ENCODE measurements at regions not wholly inside any gene's neighbourhood (a gene's known extent, or its start where the extent isn't known, plus 50 kb on each side); places are given as distances from the start of the nearest gene placed in this dataset.
"Not testable (repeated sequence)": the region's sequence is repeated elsewhere in the genome, so short reads cannot be mapped to it uniquely, and the experiment has no call there.

DNA sequence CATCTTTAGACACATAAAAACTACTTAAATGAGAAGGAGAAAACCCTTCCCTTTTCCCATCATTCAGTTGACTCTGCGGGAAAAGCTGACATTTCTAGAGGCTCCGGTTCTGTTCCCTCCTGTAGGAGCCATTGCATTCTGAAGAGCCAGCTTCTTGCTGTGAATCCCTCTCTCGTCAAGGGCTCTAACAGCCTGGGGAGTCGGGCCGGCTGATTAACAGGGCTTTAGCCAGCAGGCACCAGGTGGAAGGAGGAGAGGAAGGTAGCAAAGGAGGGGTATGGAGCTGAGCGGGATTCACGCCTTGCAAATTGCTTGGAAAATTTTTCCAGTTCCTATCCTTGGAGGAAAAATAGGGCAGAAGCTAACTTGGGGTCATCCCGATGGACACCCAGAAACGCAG, 108.3 kb upstream of the UBE2E1 start:
- intact Hi-C loops (cut with DNase I), result no loop called here
- no peak for ATAC-seq (ENCODE audit: poor library complexity)
- DNase-seq, result no peak

DNA sequence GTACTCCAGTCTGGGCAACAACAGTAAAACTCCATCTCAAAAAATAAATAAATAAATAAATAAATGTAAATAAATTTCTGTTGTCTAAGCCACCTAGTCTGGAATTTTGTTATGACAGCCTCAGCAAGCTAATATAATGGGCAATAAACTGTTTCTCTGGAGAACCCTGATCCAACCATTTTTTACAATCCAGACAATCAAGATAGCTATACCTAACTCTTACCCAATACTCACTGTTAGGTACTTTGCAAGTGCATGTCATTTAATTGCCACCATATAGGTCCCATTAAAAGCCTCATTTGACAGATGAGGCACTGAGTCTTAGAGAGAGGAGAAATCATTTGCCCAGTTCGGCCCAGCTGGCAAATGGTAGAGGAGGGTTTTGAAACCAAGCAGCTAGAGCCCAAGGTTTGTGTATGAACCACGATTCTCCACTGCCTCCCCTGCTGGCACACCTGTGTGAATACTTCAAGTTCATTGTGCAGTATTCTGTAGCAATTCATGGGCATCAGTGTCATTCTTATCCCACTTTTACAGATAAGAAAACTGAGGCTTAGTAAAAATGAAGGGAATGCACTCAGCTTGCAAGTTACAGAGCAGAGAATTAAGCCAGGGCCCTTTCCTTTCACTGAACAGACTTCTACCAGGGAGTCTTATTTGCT, 107.0 kb upstream of the UBE2E1 start:
- no peak for DNase-seq
- no peak for ATAC-seq (ENCODE audit: poor library complexity)
- intact Hi-C loops (cut with DNase I), result no loop called here

DNA sequence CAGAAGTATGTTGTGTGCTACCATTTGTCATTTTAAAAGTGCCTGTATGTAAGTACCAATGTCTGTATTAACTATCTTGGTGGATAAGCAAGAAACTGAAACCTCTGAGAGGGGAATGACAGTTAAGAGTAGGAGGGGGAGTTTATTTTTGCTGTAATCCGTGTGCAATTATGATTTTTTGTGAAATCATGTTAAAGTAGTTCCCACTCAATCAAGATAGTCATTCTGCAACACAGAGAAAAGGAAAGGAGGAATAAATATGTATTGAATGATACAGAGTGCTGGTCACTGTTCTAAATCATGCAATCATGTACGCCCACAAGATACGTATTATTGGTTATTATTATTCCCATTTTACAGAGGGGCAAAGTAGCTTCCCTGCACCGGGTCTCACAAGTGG, 105.1 kb upstream of the UBE2E1 start:
- ATAC-seq (ENCODE audit: poor library complexity), result no peak
- intact Hi-C loops (cut with DNase I), result no loop called here
- DNase-seq, result no peak

DNA sequence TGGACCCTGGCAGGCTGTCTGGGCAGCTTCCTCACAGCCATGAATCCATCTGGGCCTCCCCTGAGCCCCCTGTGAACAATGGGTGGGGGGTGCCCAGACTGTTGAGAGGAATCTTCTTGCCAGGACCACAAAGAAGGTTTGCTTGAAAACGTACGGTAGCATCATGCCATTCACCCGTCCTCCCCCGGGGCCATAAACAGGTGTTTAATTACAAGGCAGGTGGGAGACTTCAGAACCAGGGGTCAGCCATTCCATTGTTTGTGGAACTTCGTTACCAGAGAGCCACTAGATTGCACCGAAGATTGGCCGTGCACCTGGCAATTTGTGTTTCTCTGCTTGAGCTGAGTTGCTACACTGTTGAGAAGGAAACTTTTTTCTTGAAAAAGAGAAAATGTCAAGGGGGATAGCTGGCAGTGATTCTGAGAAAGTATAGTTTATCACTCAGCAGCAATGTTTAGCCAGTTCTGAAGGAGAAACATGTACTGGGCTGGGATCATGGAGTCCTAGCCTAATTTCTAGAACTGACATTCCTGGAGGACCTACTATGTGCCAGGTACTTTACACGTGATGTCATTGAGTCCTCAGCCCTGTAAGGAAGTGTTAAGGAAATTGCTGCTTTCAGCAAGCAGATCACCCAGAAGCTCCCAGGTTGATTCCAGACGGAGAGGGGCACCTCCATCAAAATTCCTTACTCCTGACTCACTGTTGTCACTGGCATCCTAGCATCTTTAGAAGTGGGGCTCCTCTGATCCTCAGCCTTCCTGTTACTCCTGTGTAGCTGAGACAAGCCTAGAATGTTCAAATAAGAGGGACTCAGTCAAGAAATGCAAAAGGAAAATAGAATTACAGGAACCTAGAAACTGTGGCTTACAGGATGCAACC, 103.8 kb upstream of the UBE2E1 start:
- intact Hi-C loops (cut with DNase I), result no loop called here
- ATAC-seq (ENCODE audit: poor library complexity) (no peak), DNase-seq (no peak)

DNA sequence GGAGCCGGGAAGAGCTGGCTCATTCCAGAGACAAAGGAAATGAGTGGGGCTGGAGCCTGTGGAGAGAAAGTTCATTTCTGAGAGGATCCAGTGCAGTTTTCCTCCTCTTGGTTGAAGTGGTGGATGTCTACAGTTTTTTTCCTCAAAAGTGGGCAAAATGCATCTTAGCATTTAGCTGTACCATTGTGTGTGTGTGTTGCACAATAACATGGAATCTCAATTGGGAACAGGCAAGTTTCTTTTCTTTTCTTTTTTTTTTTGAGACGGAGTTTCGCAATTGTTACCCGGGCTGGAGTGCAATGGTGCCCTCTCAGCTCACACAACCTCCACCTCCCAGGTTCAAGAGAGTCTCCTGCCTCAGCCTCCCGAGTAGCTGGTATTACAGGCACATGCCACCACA, 101.5 kb upstream of the UBE2E1 start:
- intact Hi-C loops (cut with DNase I), result no loop called here
- ATAC-seq (ENCODE audit: poor library complexity) (no peak), DNase-seq (no peak)

DNA sequence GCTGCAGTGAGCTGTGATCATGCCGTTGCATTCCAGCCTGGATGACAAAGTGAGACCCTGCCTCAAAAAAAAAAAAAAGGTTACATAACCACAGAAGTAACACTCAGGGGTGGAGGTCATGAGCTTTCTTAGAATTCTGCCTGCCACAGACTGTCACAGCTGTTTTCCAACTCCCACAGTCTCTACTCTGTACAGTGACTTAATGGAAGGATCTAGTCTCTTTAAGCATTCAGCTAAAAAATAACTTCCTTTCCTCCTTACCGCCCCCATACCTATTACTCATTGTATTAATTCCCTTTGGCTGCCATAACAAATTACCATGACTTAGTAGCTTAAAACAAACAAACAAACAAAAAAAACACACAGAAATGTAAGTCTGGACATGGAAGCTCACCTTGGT, 99.6 kb upstream of the UBE2E1 start:
- intact Hi-C loops (cut with DNase I), result no loop called here
- ATAC-seq (ENCODE audit: poor library complexity), result no peak

DNA sequence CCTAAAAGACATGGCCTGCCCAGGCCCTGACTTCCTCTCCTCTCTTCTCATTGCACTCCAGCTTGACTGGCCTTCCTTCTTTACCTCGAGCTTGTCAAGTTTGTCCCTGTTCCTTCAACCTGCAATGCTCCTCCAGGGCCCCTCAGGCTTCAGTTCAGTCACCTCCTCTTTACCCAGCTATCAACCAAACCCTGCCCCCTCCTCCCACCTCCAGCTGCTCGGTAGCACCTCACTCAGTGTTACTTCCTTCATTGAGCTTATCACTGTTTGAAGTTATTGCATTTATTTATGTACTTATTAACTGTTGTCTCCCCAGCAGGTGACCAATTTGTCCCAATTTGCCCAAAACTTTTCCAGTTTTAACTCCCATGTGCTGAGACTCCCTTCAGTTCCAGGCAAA, 95.8 kb upstream of the UBE2E1 start:
- no peak for ATAC-seq (ENCODE audit: poor library complexity)
- intact Hi-C loops (cut with DNase I), result no loop called here

More for the DNA sequence above, 99.6 kb upstream of the UBE2E1 start:
- DNase-seq, result no peak

DNA sequence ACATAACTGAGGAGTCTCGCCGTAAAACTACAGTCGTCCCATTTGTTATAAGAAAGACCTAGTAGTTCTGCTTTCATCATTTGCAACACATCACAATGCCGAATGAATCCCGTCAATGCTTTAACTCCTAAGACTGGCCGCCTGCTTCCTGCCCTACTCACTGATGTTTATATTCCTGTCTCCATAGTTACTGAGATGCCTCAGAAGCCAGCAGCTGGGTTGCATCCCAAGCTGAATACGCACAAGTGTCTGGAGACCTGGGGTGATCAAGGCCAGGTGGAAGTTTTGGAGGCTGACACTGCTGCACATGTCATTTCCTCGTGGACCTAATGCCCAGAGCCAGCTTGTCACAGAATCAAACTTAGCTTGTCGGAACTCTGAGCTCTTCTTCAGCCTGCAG, 95.2 kb upstream of the UBE2E1 start:
- intact Hi-C loops (cut with DNase I), result no loop called here
- DNase-seq (peak; percentile 61), ATAC-seq (ENCODE audit: poor library complexity) (peak; percentile 66)

More for the DNA sequence above, 95.8 kb upstream of the UBE2E1 start:
- no peak for DNase-seq

DNA sequence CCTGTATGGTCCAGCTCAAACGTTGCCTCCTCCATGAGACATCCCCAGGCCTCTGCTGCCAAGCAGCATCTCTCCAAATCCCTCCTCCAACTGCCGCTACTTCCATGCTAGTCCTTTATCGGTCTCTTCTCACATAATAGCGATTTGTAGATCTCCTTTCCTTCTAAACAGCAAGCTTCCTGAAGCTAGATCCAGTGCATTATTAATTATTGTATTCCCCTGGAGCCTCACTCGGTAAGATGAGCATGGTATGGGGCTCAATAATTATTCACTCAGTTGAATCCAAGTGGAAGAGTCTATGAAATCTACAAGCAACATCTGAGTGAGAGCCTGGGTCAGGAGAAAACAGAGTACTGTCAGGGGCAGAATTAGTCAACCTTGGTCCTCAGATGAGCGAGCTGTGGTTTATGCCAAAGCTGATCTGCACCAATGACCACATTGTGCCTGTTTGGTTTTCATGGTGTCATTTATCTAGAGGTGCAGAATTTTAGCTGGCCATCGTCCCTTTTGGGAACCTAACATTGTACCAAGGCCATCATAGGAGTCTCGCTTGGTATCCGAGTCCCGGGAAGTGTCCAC, 93.8 kb upstream of the UBE2E1 start:
- intact Hi-C loops (cut with DNase I), result no loop called here
- ATAC-seq (ENCODE audit: poor library complexity) (peak; percentile 34), DNase-seq (no peak)

DNA sequence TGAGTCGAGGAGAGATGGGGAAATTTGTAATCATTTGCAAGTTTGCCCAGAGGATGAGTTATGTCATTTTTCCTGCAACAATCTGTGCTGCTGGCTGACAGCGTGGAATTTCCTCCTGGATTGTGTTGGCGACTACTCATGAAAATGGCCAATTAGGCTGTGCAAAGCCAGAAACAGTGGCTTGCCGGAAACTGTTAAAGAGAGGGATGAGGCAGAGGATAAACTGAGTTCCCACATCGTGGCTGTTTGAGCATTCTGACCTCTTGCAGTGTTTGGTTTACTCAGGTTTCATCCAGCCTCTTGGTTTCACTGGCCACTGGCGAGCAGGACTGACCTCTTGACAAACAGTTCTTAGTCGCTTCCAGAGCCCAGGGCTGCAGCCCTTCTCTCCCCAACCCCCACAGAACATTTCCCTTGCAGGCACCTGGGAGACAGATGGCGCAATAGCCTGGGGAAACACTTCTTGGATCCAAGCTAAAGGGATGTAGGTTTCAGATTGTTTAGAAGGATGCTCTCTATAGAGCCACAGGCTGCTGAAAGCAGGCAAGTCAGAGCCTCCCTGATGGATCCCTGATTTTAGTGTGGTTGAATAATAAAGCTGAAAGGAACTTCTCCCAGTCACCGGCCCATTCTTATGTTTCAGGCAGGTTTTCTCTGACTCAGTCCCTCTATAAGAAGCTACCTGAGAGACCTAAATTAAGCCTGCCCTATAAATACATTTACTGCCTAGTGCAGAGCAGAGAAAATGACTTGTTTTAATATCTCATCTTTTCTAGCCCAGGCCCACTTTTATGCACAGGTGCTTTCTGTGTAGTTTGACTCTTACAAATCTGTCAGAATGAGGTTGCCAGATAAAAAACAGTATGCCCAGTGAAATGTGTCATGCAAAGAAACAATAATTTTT, 92.8 kb upstream of the UBE2E1 start:
- DNase-seq (no peak), ATAC-seq (ENCODE audit: poor library complexity) (peak; percentile 79)
- intact Hi-C loops (cut with DNase I), result no loop called here

DNA sequence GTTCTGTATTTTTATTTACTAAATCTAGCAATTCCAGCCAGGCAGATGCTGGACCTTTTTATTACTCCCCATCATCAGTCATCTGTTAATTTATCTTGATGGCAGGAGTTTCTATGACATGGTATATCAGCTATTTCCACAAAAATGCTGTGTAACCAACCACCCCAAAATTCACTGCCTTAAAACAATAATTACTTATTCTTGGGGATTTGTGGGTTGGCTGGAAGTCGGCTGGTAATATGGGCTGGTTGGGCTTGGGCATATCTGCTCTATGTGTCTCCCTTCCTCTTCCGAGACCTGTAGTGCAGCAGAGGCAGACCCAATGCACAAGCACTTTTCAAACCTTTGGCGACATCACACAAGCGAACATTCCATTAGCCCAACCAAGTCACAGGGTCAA, 92.1 kb upstream of the UBE2E1 start:
- ATAC-seq (ENCODE audit: poor library complexity), result no peak
- intact Hi-C loops (cut with DNase I), result no loop called here
- no peak for DNase-seq

DNA sequence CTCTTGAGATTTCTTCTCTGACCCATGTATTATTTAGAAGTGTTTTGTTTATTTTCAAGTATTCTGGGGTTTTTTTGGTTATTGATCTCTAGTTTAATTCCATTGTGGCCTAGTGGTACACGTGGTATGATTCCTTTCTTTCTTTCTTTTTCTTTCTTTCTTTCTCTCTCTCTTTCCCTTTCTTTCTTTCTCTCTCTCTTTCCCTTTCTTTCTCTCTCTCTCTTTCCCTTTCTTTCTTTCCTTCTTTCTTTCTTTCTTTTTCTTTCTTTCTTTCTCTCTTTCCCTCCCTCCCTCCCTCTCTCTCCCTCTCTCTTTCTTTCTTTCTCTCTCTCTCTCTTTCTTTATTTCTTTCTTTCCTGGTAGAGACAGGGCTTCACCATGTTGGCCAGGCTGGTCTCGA, 85.7 kb upstream of the UBE2E1 start:
- intact Hi-C loops (cut with DNase I), result no loop called here
- DNase-seq, result no peak
- no peak for ATAC-seq (ENCODE audit: poor library complexity)

DNA sequence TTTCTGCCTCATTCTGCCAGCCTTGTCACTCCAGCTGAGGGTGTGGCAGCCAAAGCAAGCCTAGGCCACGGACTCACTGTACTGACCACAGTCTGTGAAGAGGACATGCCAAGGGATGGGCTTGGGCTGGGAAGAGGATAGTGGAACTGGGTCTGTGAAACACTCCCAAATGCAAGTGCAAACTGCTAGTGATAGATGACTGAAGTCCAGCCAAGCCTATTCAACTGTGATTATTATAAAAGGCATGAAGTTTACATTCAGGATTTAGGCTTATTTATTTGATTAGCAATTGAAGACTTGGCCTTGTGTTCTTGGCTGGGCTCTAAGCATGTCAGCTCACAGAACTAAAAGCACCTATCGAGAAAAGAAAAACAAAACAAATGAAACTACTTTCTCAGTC, 84.9 kb upstream of the UBE2E1 start:
- intact Hi-C loops (cut with DNase I), result no loop called here
- ATAC-seq (ENCODE audit: poor library complexity), result no peak
- DNase-seq, result no peak

DNA sequence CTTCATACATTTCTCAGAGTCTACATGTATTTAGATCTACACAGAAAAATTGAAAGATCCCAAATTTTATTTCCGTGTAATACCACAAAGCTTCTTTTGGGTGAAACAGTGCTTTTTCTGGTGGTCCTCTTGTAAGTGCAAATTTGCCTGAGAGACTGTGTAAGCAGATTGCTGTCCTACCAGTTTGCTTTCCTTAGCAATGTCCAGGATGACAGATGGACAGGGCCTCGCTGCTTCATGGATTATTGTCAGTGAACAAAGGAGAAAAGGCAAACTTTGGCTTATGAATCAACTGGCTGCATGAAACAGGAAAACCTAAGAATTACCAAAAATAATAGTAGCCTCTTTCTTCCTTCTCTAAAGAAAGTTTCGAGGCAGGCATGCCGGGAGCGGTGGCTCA, 82.6 kb upstream of the UBE2E1 start:
- DNase-seq (no peak), ATAC-seq (ENCODE audit: poor library complexity) (no peak)
- intact Hi-C loops (cut with DNase I), result no loop called here

DNA sequence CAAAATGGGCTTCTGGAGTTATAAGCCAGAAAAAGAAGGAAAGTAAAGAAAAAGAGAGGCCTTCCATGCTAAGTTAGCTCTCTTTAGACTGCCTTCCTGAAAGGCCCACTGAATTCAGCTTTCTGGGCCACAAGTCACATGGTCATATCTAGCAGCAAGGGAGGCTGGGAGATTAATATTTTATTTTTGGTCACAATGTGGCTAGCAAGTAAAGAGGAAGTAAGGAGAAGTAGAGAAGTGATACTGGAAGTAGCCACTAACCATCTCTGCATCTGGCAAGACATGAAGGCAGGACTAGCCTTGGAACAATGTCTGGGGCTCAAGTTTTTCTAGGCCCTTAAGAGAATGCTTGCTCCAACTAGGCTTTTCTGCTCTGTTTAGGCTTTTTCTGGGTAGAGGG, 81.8 kb upstream of the UBE2E1 start:
- DNase-seq (no peak), ATAC-seq (ENCODE audit: poor library complexity) (no peak)
- intact Hi-C loops (cut with DNase I), result no loop called here

DNA sequence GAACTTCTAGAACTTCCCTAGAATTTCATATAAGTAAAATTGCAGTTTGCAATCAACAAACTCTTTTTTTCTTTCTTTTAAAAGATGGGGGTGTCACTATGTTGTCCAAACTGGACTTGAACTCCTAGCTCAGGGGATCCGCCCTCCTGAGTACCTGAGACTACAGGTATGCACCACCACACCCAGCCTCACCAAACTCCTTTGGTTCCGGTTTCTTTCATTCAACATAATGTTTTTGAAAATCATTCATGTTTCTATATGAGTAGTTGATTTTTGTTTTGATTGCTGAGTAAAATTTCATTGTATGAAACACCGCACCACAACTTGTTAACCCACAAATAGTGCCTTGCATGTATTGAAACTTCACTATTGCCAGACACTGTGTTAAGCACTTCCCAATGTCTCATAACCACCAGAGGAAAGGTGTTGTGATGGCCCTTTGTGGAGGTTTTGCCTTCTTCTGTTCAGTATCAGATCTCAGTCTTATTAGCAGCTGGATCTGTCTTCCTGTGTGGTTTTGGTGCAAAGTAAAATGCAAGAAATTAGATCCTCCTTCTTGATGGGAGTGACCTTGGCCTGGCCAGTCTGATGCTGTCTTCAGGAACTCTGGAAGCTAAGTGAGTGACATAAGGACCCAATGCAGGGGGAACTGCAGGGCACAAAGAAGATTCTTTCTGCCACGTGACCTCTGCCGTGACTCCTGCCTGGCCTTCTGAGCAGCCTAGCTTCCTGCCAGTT, 78.8 kb upstream of the UBE2E1 start:
- DNase-seq (no peak), ATAC-seq (ENCODE audit: poor library complexity) (no peak)
- intact Hi-C loops (cut with DNase I), result no loop called here

DNA sequence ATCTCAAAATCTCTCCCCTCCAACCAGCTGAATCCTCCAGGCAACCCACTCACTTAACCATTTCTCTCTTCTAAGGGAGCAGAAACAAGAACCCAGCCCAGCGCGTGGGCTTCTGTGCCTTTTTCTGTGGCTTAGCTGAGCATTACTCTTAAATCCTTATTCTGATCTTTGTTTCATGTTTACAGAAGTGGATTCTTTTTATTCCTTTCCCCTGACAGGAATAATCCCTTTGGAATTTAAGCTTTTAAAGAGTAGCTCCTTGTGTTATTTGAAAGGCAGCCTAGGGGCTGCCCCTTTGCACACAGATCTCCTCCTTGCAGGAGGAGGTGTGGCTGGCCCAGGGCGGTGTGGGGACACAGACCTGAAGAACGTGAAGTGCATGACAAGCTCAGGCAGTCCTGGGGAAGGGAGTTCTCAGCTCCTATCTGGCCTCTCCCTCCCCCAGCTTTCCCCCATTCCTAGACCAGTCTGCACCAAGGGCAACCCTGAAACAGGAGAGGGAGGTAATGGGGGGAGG, 77.1 kb upstream of the UBE2E1 start:
- no peak for DNase-seq
- intact Hi-C loops (cut with DNase I), result no loop called here
- ATAC-seq (ENCODE audit: poor library complexity), result no peak

DNA sequence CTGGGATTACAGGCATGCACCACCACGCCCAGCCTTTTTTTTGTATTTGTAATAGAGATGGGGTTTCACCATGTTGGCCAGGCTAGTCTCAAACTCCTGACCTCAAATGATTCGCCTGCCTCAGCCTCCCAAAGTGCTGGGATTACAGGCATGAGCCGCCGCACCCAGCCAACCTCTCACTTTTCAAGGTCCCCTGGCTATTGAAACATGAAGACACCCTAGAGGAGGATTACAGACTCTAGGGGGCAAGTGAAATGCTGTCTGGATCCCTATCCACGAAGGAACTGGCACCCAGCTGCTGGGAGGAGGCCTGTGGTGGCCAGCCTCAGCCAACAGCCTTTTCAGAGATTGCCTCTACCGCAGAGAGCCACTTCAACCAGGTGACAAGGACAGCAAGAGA, 76.4 kb upstream of the UBE2E1 start:
- intact Hi-C loops (cut with DNase I); DNase-seq; ATAC-seq (ENCODE audit: poor library complexity): not testable (repeated sequence)

All from Right ventricle myocardium superior (tissue), 1 donor.